DND-41 (cell line): ENCODE measurements at regions not wholly inside any gene's neighbourhood (a gene's known extent, or its start where the extent isn't known, plus 50 kb on each side); places are given as distances from the start of the nearest gene placed in this dataset.

ENCODE experiments used
- ATAC-seq: fragments of 200-7000 bp; cut with Tn5 transposase; 3 replicates; pipeline ENCODE4 v1.9.1; 2021; ENCODE audit warnings: low read depth; ENCODE audit not compliant: insufficient read depth
- DNase-seq: peaks from one replicate; pipeline ENCODE4 v3.0.0-alpha.2; 2020
- H2AFZ ChIP-seq: 2 replicates; pipeline ENCODE4 v1.6.0; 2012; ENCODE audit warnings: low read depth, low read length
- H3K27ac ChIP-seq: 2 replicates; pipeline ENCODE4 v1.5.1; 2012; ENCODE audit warnings: low read length, inconsistent platforms
- H3K27me3 ChIP-seq: fragments of 200-600 bp; sonication (generic); 2 replicates; pipeline ENCODE4 v1.6.0; 2012; ENCODE audit warnings: low read length, mild to moderate bottlenecking, inconsistent platforms; ENCODE audit not compliant: insufficient read depth, poor library complexity
- H3K36me3 ChIP-seq: 2 replicates; pipeline ENCODE4 v1.5.1; 2012; ENCODE audit warnings: low read length, inconsistent platforms; ENCODE audit not compliant: insufficient read depth
- H3K4me1 ChIP-seq: 2 replicates; pipeline ENCODE4 v1.5.1; 2012; ENCODE audit warnings: mild to moderate bottlenecking, low read length; ENCODE audit not compliant: insufficient read depth
- H3K4me2 ChIP-seq: 2 replicates; pipeline ENCODE4 v1.6.0; 2012; ENCODE audit warnings: mild to moderate bottlenecking, moderate library complexity, low read length, inconsistent platforms; ENCODE audit not compliant: insufficient read depth
- H3K4me3 ChIP-seq, 2 experiments: fragments of 200-600 bp in 1 of 2; shearing (Covaris generic) in 1 of 2; 2 replicates each; pipeline ENCODE4 v1.5.1; 2012 to 2016; ENCODE audit warnings: inconsistent platforms in 2 of 2, low read length in 2 of 2, mild to moderate bottlenecking in 2 of 2, low read depth in 1 of 2, moderate library complexity in 1 of 2
- H3K79me2 ChIP-seq: 2 replicates; pipeline ENCODE4 v1.6.0; 2012; ENCODE audit warnings: low read length, inconsistent platforms; ENCODE audit not compliant: insufficient read depth
- H3K9ac ChIP-seq: 2 replicates; pipeline ENCODE4 v1.6.0; 2012; ENCODE audit warnings: low read depth, mild to moderate bottlenecking, inconsistent platforms, low read length, moderate library complexity
- H3K9me3 ChIP-seq: 2 replicates; pipeline ENCODE4 v1.5.1; 2012; ENCODE audit warnings: low read length, moderate library complexity, mild to moderate bottlenecking, inconsistent platforms; ENCODE audit not compliant: insufficient read depth, severe bottlenecking
- H4K20me1 ChIP-seq: 2 replicates; pipeline ENCODE4 v1.6.0; 2012; ENCODE audit warnings: low read length; ENCODE audit not compliant: insufficient read depth
- CTCF ChIP-seq: IDR thresholded peaks from 2 replicates; pipeline ENCODE4 v1.5.1; 2012; ENCODE audit warnings: borderline replicate concordance, low read length, moderate library complexity, mild to moderate bottlenecking; ENCODE audit not compliant: poor library complexity, severe bottlenecking; ENCODE audit errors: extremely low read depth
- EZH2 ChIP-seq: IDR thresholded peaks from 3 replicates; pipeline ENCODE4 v1.6.1; 2012; ENCODE audit warnings: borderline replicate concordance, low read depth, mild to moderate bottlenecking, moderate library complexity, low read length, inconsistent platforms; ENCODE audit not compliant: severe bottlenecking

GRCh38 chr16:31706318-31706717 is 167.3 kb upstream of the ZNF267 start:
- peaks cover 17% of the 10 kb centered on the region for H3K4me1 ChIP-seq
- H3K79me2 ChIP-seq = no peaks in the 10 kb centered on the region
- peaks cover 3% of the 10 kb centered on the region for H3K27me3 ChIP-seq
- H4K20me1 ChIP-seq = peaks cover 14% of the 10 kb centered on the region
- no peak for TF ChIP-seq CTCF
- no peak for TF ChIP-seq EZH2
- H3K36me3 ChIP-seq = peaks cover 30% of the 10 kb centered on the region
- no peak overlapping the region for H3K4me2 ChIP-seq
- no peak overlapping the region for H3K27ac ChIP-seq
- no peak for ATAC-seq
- H3K4me3 ChIP-seq = no peak overlapping the region
- no peak overlapping the region for H3K9ac ChIP-seq
- DNase-seq = no peak
- no peak overlapping the region for H2AFZ ChIP-seq
- H3K9me3 ChIP-seq = no peaks in the 10 kb centered on the region

- Histone ChIP-seq H3K9me3 (no peaks in the 10 kb centered on the region), H3K4me2 (no peak overlapping the region), H2AFZ (no peak overlapping the region), H3K4me3 (no peak overlapping the region), H3K79me2 (no peaks in the 10 kb centered on the region), H4K20me1 (peaks cover 14% of the 10 kb centered on the region), H3K9ac (no peak overlapping the region), H3K4me1 (peaks cover 11% of the 10 kb centered on the region), H3K27me3 (no peaks in the 10 kb centered on the region), H3K36me3 (peaks cover 30% of the 10 kb centered on the region), H3K27ac (no peak overlapping the region)
- DNase-seq (no peak), ATAC-seq (no peak)
- no peak for TF ChIP-seq CTCF
Observed at GRCh38 chr16:31706925-31707324, 166.7 kb upstream of the ZNF267 start.

GRCh38 chr16:31707743-31708335 is 165.8 kb upstream of the ZNF267 start:
- Histone ChIP-seq H3K4me3 (no peak overlapping the region), H2AFZ (no peak overlapping the region), H3K36me3 (peaks cover 30% of the 10 kb centered on the region), H3K27me3 (no peaks in the 10 kb centered on the region), H4K20me1 (peaks cover 9% of the 10 kb centered on the region), H3K79me2 (no peaks in the 10 kb centered on the region), H3K9me3 (no peaks in the 10 kb centered on the region), H3K4me2 (no peak overlapping the region), H3K4me1 (peaks cover 20% of the 10 kb centered on the region), H3K27ac (no peak overlapping the region), H3K9ac (no peak overlapping the region)
- DNase-seq (no peak), ATAC-seq (no peak)
- TF ChIP-seq CTCF (no peak), EZH2 (no peak)

DNA sequence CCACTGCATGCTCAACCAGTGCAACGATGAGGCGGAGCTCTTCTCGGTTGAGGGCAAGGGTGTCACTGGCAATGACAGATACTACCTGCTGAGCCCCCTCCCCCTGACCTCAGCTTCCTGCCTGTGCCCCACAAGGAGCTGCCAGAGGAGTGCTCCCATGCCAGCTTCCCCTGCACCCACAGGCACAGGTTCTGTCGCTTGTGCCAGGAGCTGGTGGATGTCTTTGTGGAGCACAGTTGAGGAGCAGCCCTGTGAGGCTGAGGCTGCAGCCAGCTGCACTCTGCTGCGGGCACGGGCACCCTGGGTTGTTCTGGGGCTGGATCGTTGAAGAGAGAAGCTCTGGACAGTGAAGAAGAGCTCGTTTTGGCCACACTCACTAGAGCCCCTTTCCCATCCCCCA is 165.3 kb upstream of the ZNF267 start:
- H3K9ac ChIP-seq = no peak overlapping the region
- H3K36me3 ChIP-seq = peaks cover 30% of the 10 kb centered on the region
- 0 out of 2 replicates have a peak overlapping the region, but pooled peaks have one; percentile 9 for H3K27ac ChIP-seq
- H3K27me3 ChIP-seq = no peaks in the 10 kb centered on the region
- H3K4me1 ChIP-seq = peaks cover 21% of the 10 kb centered on the region
- ATAC-seq = peak; percentile 38
- no peak overlapping the region for H3K4me3 ChIP-seq
- no peaks in the 10 kb centered on the region for H3K9me3 ChIP-seq
- H3K79me2 ChIP-seq = peaks cover 3% of the 10 kb centered on the region
- H2AFZ ChIP-seq = no peak overlapping the region
- no peak overlapping the region for H3K4me2 ChIP-seq
- peak; percentile 63 for DNase-seq
- TF ChIP-seq CTCF (no peak), EZH2 (no peak)
- H4K20me1 ChIP-seq = peaks cover 4% of the 10 kb centered on the region; the same call in 1 of the 2 replicates
